Memory B cell (primary cell): ENCODE measurements at regions not wholly inside any gene's neighbourhood (a gene's known extent, or its start where the extent isn't known, plus 50 kb on each side); places are given as distances from the start of the nearest gene placed in this dataset.

Experiments used
- ATAC-seq: fragments of 150-1000 bp; cut with Tn5 transposase; 2 replicates; pipeline ENCODE4 v1.10.0; 2021; ENCODE audit warnings: low read depth, mild to moderate bottlenecking, moderate library complexity
- DNase-seq, 2 donors: peaks; one replicate each; pipeline ENCODE4 v3.0.0; 2022; ENCODE audit warnings: low spot score in 2 of 2
- H3K27ac Mint-ChIP-seq: one replicate; pipeline ENCODE4 v1.8.0; 2022; ENCODE audit warnings: mild to moderate bottlenecking, moderate library complexity, mixed read lengths
- H3K27me3 Mint-ChIP-seq: one replicate; pipeline ENCODE4 v1.8.0; 2022; ENCODE audit warnings: mixed read lengths
- H3K36me3 Mint-ChIP-seq: one replicate; pipeline ENCODE4 v1.8.0; 2022; ENCODE audit warnings: mild to moderate bottlenecking, mixed read lengths
- H3K4me1 Mint-ChIP-seq: one replicate; pipeline ENCODE4 v1.8.0; 2022; ENCODE audit warnings: mixed read lengths
- H3K4me3 Mint-ChIP-seq: one replicate; pipeline ENCODE4 v1.8.0; 2022; ENCODE audit warnings: mild to moderate bottlenecking, moderate library complexity, mixed read lengths
- H3K9me3 Mint-ChIP-seq: one replicate; pipeline ENCODE4 v1.8.0; 2022; ENCODE audit warnings: mixed read lengths

GRCh38 chr14:34138175-34138574, 187.3 kb upstream of the EGLN3 start:
- Mint-ChIP-seq H3K4me3 (no peak overlapping the region), H3K36me3 (no peaks in the 10 kb centered on the region)

GRCh38 chr14:34137001-34137745, 186.3 kb upstream of the EGLN3 start:
- DNase-seq (no peak), ATAC-seq (no peak)
- peaks cover 4% of the 10 kb centered on the region for H3K9me3 Mint-ChIP-seq
- H3K4me1 Mint-ChIP-seq, result no peaks in the 10 kb centered on the region
- no peaks in the 10 kb centered on the region for H3K36me3 Mint-ChIP-seq
- no peaks in the 10 kb centered on the region for H3K27me3 Mint-ChIP-seq
- H3K4me3 Mint-ChIP-seq, result no peak overlapping the region
- no peak overlapping the region for H3K27ac Mint-ChIP-seq

More at GRCh38 chr14:34138175-34138574, 187.3 kb upstream of the EGLN3 start:
- Mint-ChIP-seq H3K27me3 (no peaks in the 10 kb centered on the region), H3K9me3 (peaks cover 10% of the 10 kb centered on the region), H3K27ac (no peak overlapping the region), H3K4me1 (no peaks in the 10 kb centered on the region)
- DNase-seq, result no peak
- no peak for ATAC-seq

- no peaks in the 10 kb centered on the region for H3K36me3 Mint-ChIP-seq
- H3K27me3 Mint-ChIP-seq, result no peaks in the 10 kb centered on the region
- no peak for ATAC-seq
- H3K9me3 Mint-ChIP-seq, result no peaks in the 10 kb centered on the region
- no peak for DNase-seq
- no peaks in the 10 kb centered on the region for H3K4me1 Mint-ChIP-seq
- H3K27ac Mint-ChIP-seq, result no peak overlapping the region
- H3K4me3 Mint-ChIP-seq, result no peak overlapping the region
Measured at GRCh38 chr14:34135492-34135891, 184.6 kb upstream of the EGLN3 start.

- H3K27me3 Mint-ChIP-seq, result no peaks in the 10 kb centered on the region
- H3K4me3 Mint-ChIP-seq, result no peak overlapping the region
- ATAC-seq (no peak), DNase-seq (no peak)
- no peak overlapping the region for H3K27ac Mint-ChIP-seq
- H3K9me3 Mint-ChIP-seq, result no peaks in the 10 kb centered on the region
- H3K36me3 Mint-ChIP-seq, result no peaks in the 10 kb centered on the region
- no peaks in the 10 kb centered on the region for H3K4me1 Mint-ChIP-seq
Measured at GRCh38 chr14:34134484-34134883, 183.6 kb upstream of the EGLN3 start.

- H3K4me3 Mint-ChIP-seq, result no peak overlapping the region
- no peaks in the 10 kb centered on the region for H3K27me3 Mint-ChIP-seq
- no peaks in the 10 kb centered on the region for H3K4me1 Mint-ChIP-seq
- ATAC-seq (no peak), DNase-seq (no peak)
- H3K27ac Mint-ChIP-seq, result no peak overlapping the region
- peaks cover 2% of the 10 kb centered on the region for H3K9me3 Mint-ChIP-seq
- no peaks in the 10 kb centered on the region for H3K36me3 Mint-ChIP-seq
Measured at GRCh38 chr14:34129927-34130552, 179.2 kb upstream of the EGLN3 start.

GRCh38 chr14:34128665-34129064, 177.8 kb upstream of the EGLN3 start:
- Mint-ChIP-seq H3K4me3 (no peak overlapping the region), H3K36me3 (no peaks in the 10 kb centered on the region), H3K4me1 (no peaks in the 10 kb centered on the region), H3K9me3 (peaks cover 2% of the 10 kb centered on the region), H3K27me3 (no peaks in the 10 kb centered on the region), H3K27ac (no peak overlapping the region)
- DNase-seq (no peak), ATAC-seq (no peak)

- peaks cover 1% of the 10 kb centered on the region for H3K27me3 Mint-ChIP-seq
- H3K9me3 Mint-ChIP-seq, result peaks cover 2% of the 10 kb centered on the region
- H3K4me3 Mint-ChIP-seq, result no peak overlapping the region
- H3K4me1 Mint-ChIP-seq, result no peaks in the 10 kb centered on the region
- no peak for ATAC-seq
- H3K27ac Mint-ChIP-seq, result no peak overlapping the region
- no peak for DNase-seq
- H3K36me3 Mint-ChIP-seq, result no peaks in the 10 kb centered on the region
Measured at GRCh38 chr14:34126586-34126985, 175.7 kb upstream of the EGLN3 start.

- Mint-ChIP-seq H3K27me3 (peaks cover 1% of the 10 kb centered on the region), H3K27ac (no peak overlapping the region), H3K36me3 (no peaks in the 10 kb centered on the region), H3K9me3 (peaks cover 2% of the 10 kb centered on the region), H3K4me1 (no peaks in the 10 kb centered on the region), H3K4me3 (no peak overlapping the region)
- DNase-seq (no peak), ATAC-seq (no peak)
Measured at GRCh38 chr14:34124585-34124984, 173.7 kb upstream of the EGLN3 start.

GRCh38 chr14:34122650-34123049, 171.8 kb upstream of the EGLN3 start:
- peaks cover 1% of the 10 kb centered on the region for H3K27me3 Mint-ChIP-seq
- no peak for ATAC-seq
- DNase-seq, result no peak
- no peaks in the 10 kb centered on the region for H3K4me1 Mint-ChIP-seq
- no peak overlapping the region for H3K27ac Mint-ChIP-seq
- peaks cover 2% of the 10 kb centered on the region for H3K9me3 Mint-ChIP-seq
- H3K4me3 Mint-ChIP-seq, result no peak overlapping the region
- no peaks in the 10 kb centered on the region for H3K36me3 Mint-ChIP-seq

GRCh38 chr14:34122081-34122480, 171.2 kb upstream of the EGLN3 start:
- Mint-ChIP-seq H3K9me3 (peaks cover 2% of the 10 kb centered on the region), H3K4me3 (no peak overlapping the region), H3K4me1 (no peaks in the 10 kb centered on the region), H3K36me3 (no peaks in the 10 kb centered on the region), H3K27me3 (peaks cover 1% of the 10 kb centered on the region), H3K27ac (no peak overlapping the region)
- DNase-seq (no peak), ATAC-seq (no peak)

GRCh38 chr14:34120185-34120977, 169.5 kb upstream of the EGLN3 start:
- peaks cover 4% of the 10 kb centered on the region for H3K9me3 Mint-ChIP-seq
- no peak overlapping the region for H3K27ac Mint-ChIP-seq
- no peak overlapping the region for H3K4me3 Mint-ChIP-seq
- peaks cover 1% of the 10 kb centered on the region for H3K27me3 Mint-ChIP-seq
- DNase-seq, result no peak
- H3K4me1 Mint-ChIP-seq, result no peaks in the 10 kb centered on the region
- H3K36me3 Mint-ChIP-seq, result no peaks in the 10 kb centered on the region
- ATAC-seq, result no peak

GRCh38 chr14:34119107-34119858, 168.4 kb upstream of the EGLN3 start:
- no peaks in the 10 kb centered on the region for H3K36me3 Mint-ChIP-seq

GRCh38 chr14:34113991-34114390, 163.1 kb upstream of the EGLN3 start:
- ATAC-seq, result no peak
- no peak for DNase-seq
- H3K27ac Mint-ChIP-seq, result no peak overlapping the region
- H3K9me3 Mint-ChIP-seq, result peaks cover 8% of the 10 kb centered on the region
- no peaks in the 10 kb centered on the region for H3K36me3 Mint-ChIP-seq
- H3K4me1 Mint-ChIP-seq, result no peaks in the 10 kb centered on the region
- no peak overlapping the region for H3K4me3 Mint-ChIP-seq
- H3K27me3 Mint-ChIP-seq, result no peaks in the 10 kb centered on the region

More at GRCh38 chr14:34119107-34119858, 168.4 kb upstream of the EGLN3 start:
- Mint-ChIP-seq H3K27ac (no peak overlapping the region), H3K27me3 (peaks cover 1% of the 10 kb centered on the region), H3K4me3 (no peak overlapping the region), H3K9me3 (peaks cover 6% of the 10 kb centered on the region), H3K4me1 (no peaks in the 10 kb centered on the region)
- no peak for ATAC-seq
- no peak for DNase-seq
